Posterior cingulate gyrus (tissue), 11 donors: ENCODE measurements at regions not wholly inside any gene's neighbourhood (a gene's known extent, or its start where the extent isn't known, plus 50 kb on each side); places are given as distances from the start of the nearest gene placed in this dataset.
A peak's percentile ranks its signal among the peaks of the same experiment; 100 is the strongest.
"Not testable (repeated sequence)": the region's sequence is repeated elsewhere in the genome, so short reads cannot be mapped to it uniquely, and the experiment has no call there.

ENCODE experiments used
- DNase-seq, 10 donors: peaks; one replicate each; pipeline versions ENCODE4 v3.0.0 to v3.0.0-alpha.2; 2020 to 2021; ENCODE audit warnings: mixed read lengths in 3 of 10
- intact Hi-C: fragments of 100-400 bp; cut with DNase I; formaldehyde crosslinking; loops from one replicate; pipeline ENCODE4 v1.15.1; 2023

- no peak for DNase-seq
Measured at GRCh38 chr12:75876832-75877762, 154.5 kb downstream of the PHLDA1 start.

GRCh38 chr12:75874441-75874840 is 157.1 kb downstream of the PHLDA1 start:
- intact Hi-C loops = no loop called here
- no peak for DNase-seq

More at GRCh38 chr12:75876832-75877762, 154.5 kb downstream of the PHLDA1 start:
- intact Hi-C loops = no loop called here

- intact Hi-C loops = no loop called here
- no peak for DNase-seq
Measured at GRCh38 chr12:75872762-75873161, 158.8 kb downstream of the PHLDA1 start.

- intact Hi-C loops = no loop called here
- DNase-seq = no peak
Measured at GRCh38 chr12:75870878-75871277, 160.7 kb downstream of the PHLDA1 start.

- DNase-seq = peak in 2 of 10 donors; percentile 16 to 27
- intact Hi-C loops = no loop called here
Measured at GRCh38 chr12:75868501-75868900, 163.1 kb downstream of the PHLDA1 start.

GRCh38 chr12:75865315-75865714 is 166.3 kb downstream of the PHLDA1 start:
- intact Hi-C loops = no loop called here
- no peak for DNase-seq

- intact Hi-C loops = no loop called here
- no peak for DNase-seq
Measured at GRCh38 chr12:75864161-75864560, 167.4 kb downstream of the PHLDA1 start.

GRCh38 chr12:75863533-75863932 is 168.0 kb downstream of the PHLDA1 start:
- intact Hi-C loops = no loop called here
- no peak for DNase-seq

- intact Hi-C loops = no loop called here
- no peak for DNase-seq
Measured at GRCh38 chr12:75862692-75863471, 168.7 kb downstream of the PHLDA1 start.

- intact Hi-C loops = no loop called here
- no peak for DNase-seq
Measured at GRCh38 chr12:75859868-75860267, 171.7 kb downstream of the PHLDA1 start.

GRCh38 chr12:75856235-75856634 is 175.3 kb downstream of the PHLDA1 start:
- intact Hi-C loops = no loop called here
- DNase-seq = no peak

- no peak for DNase-seq
- intact Hi-C loops = no loop called here
Measured at GRCh38 chr12:75855360-75855759, 176.2 kb downstream of the PHLDA1 start.

- intact Hi-C loops = no loop called here
- no peak for DNase-seq
Measured at GRCh38 chr12:75854681-75855309, 176.8 kb downstream of the PHLDA1 start.

GRCh38 chr12:75854137-75854536 is 177.4 kb downstream of the PHLDA1 start:
- DNase-seq, intact Hi-C loops: not testable (repeated sequence)

GRCh38 chr12:75853626-75854025 is 177.9 kb downstream of the PHLDA1 start:
- intact Hi-C loops = no loop called here
- DNase-seq = no peak

GRCh38 chr12:75852956-75853355 is 178.6 kb downstream of the PHLDA1 start:
- intact Hi-C loops = no loop called here
- DNase-seq = no peak

- intact Hi-C loops = no loop called here
- DNase-seq = no peak
Measured at GRCh38 chr12:75852143-75852542, 179.4 kb downstream of the PHLDA1 start.

GRCh38 chr12:75850721-75851462 is 180.7 kb downstream of the PHLDA1 start:
- no peak for DNase-seq
- intact Hi-C loops = no loop called here

- DNase-seq = no peak
- intact Hi-C loops = no loop called here
Measured at GRCh38 chr12:75848961-75849360, 182.6 kb downstream of the PHLDA1 start.

GRCh38 chr12:75848431-75848925 is 183.1 kb downstream of the PHLDA1 start:
- peak in 2 of 10 donors; percentile 12 to 67 for DNase-seq
- intact Hi-C loops = no loop called here
